ENCODE measurements at regions not wholly inside any gene's neighbourhood (a gene's known extent, or its start where the extent isn't known, plus 50 kb on each side); places are given as distances from the start of the nearest gene placed in this dataset.

GRCh38 chr2:134195341-134195740 is 58.5 kb upstream of the MGAT5 start:
- no peaks in the 10 kb centered on the region for H3K9me3 ChIP-seq
- 42 to 66% methylated on average over 6 of the region's 6 CpGs for WGBS, 2 donors

GRCh38 chr2:134197445-134197844 is 56.4 kb upstream of the MGAT5 start:
- intact Hi-C loops (cut with DNase I) = no loop called here
- TF ChIP-seq EP300 (IDR thresholded peaks at IDR 0.05) (no peak), POLR2AphosphoS5 (IDR thresholded peaks at IDR 0.05) (no peak), POLR2A (IDR thresholded peaks at IDR 0.05) (no peak), CTCF (IDR thresholded peaks at IDR 0.05) (no peak)
- no peak for DNase-seq
- no peaks in the 10 kb centered on the region for H3K9me3 ChIP-seq
- peaks cover 0 to 15% (median 4%) of the 10 kb centered on the region in 4 donors for H3K4me1 ChIP-seq
- H3K36me3 ChIP-seq = no peaks in the 10 kb centered on the region
- H3K27me3 ChIP-seq = no peaks in the 10 kb centered on the region
- no peak overlapping the region for H3K27ac ChIP-seq
- H3K4me3 ChIP-seq = no peak overlapping the region
- whole genome bisulfite sequencing, 2 donors = 82 to 93% methylated on average over 3 of the region's 3 CpGs

More at GRCh38 chr2:134195341-134195740, 58.5 kb upstream of the MGAT5 start:
- no peaks in the 10 kb centered on the region for H3K27me3 ChIP-seq
- H3K4me3 ChIP-seq = no peak overlapping the region
- intact Hi-C loops (cut with DNase I) = no loop called here
- TF ChIP-seq CTCF (IDR thresholded peaks at IDR 0.05) (no peak), POLR2A (IDR thresholded peaks at IDR 0.05) (no peak), EP300 (IDR thresholded peaks at IDR 0.05) (no peak), POLR2AphosphoS5 (IDR thresholded peaks at IDR 0.05) (no peak)
- H3K27ac ChIP-seq = no peak overlapping the region
- H3K4me1 ChIP-seq = peaks cover 0 to 10% (median 2%) of the 10 kb centered on the region in 4 donors
- DNase-seq = no peak
- no peaks in the 10 kb centered on the region for H3K36me3 ChIP-seq

- H3K27ac ChIP-seq = no peak overlapping the region
- H3K9me3 ChIP-seq = no peaks in the 10 kb centered on the region
- H3K27me3 ChIP-seq = no peaks in the 10 kb centered on the region
- no peak overlapping the region for H3K4me3 ChIP-seq
- H3K4me1 ChIP-seq = peaks cover 0 to 16% (median 5%) of the 10 kb centered on the region in 4 donors
- no peak for DNase-seq
- no peaks in the 10 kb centered on the region for H3K36me3 ChIP-seq
- WGBS, 2 donors = 67 to 83% methylated on average over 1 of the region's 1 CpG
- intact Hi-C loops (cut with DNase I) = no loop called here
- TF ChIP-seq POLR2AphosphoS5 (IDR thresholded peaks at IDR 0.05) = no peak
- TF ChIP-seq EP300 (IDR thresholded peaks at IDR 0.05) = no peak
- no peak for TF ChIP-seq CTCF (IDR thresholded peaks at IDR 0.05)
- no peak for TF ChIP-seq POLR2A (IDR thresholded peaks at IDR 0.05)
These were observed 55.8 kb upstream of the MGAT5 start for GRCh38 chr2:134198006-134198634.

GRCh38 chr2:134199123-134199522 is 54.7 kb upstream of the MGAT5 start:
- Histone ChIP-seq H3K4me3 (no peak overlapping the region), H3K27me3 (no peaks in the 10 kb centered on the region), H3K4me1 (peaks cover 0 to 16% (median 5%) of the 10 kb centered on the region in 4 donors), H3K36me3 (no peaks in the 10 kb centered on the region), H3K27ac (no peak overlapping the region), H3K9me3 (no peaks in the 10 kb centered on the region)
- no peak for DNase-seq
- 92 to 93% methylated on average over 3 of the region's 3 CpGs for WGBS, 2 donors
- TF ChIP-seq CTCF (IDR thresholded peaks at IDR 0.05) (no peak), POLR2A (IDR thresholded peaks at IDR 0.05) (no peak), EP300 (IDR thresholded peaks at IDR 0.05) (no peak), POLR2AphosphoS5 (IDR thresholded peaks at IDR 0.05) (no peak)
- intact Hi-C loops (cut with DNase I) = no loop called here
